ENCODE measurements at regions not wholly inside any gene's neighbourhood (a gene's known extent, or its start where the extent isn't known, plus 50 kb on each side); places are given as distances from the start of the nearest gene placed in this dataset.

DNA sequence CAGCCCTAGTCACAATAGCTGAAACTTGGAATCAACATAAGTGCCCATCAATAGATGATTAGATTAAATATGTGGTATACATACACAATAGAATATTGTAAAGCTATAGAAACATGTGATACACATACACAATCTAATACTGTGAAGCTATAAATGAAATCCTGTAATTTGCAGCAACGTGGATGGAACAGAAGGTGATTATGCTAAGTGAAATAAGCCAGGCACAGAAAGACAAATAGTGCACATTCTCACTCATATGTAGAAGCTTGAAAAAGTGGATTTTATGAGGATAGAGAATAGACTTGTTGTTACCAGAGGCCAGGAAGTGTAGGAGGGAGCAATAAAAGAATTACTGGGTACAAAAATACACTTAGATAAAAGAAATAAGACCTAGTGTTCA lies 181.5 kb upstream of the TYRP1 start:
- no peak for TF ChIP-seq POLR2A (IDR thresholded peaks at IDR 0.05)
- TF ChIP-seq, protein P1, sequence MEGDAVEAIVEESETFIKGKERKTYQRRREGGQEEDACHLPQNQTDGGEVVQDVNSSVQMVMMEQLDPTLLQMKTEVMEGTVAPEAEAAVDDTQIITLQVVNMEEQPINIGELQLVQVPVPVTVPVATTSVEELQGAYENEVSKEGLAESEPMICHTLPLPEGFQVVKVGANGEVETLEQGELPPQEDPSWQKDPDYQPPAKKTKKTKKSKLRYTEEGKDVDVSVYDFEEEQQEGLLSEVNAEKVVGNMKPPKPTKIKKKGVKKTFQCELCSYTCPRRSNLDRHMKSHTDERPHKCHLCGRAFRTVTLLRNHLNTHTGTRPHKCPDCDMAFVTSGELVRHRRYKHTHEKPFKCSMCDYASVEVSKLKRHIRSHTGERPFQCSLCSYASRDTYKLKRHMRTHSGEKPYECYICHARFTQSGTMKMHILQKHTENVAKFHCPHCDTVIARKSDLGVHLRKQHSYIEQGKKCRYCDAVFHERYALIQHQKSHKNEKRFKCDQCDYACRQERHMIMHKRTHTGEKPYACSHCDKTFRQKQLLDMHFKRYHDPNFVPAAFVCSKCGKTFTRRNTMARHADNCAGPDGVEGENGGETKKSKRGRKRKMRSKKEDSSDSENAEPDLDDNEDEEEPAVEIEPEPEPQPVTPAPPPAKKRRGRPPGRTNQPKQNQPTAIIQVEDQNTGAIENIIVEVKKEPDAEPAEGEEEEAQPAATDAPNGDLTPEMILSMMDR (IDR thresholded peaks at IDR 0.05), result no peak

Measured in body of pancreas (tissue), 4 donors.